GDM1 (cell line): ENCODE measurements at regions not wholly inside any gene's neighbourhood (a gene's known extent, or its start where the extent isn't known, plus 50 kb on each side); places are given as distances from the start of the nearest gene placed in this dataset.

ENCODE experiments used
- DNase-seq: peaks from one replicate; lab custom pipeline; 2025; lab: John Stamatoyannopoulos, UW

GRCh38 chr4:182193311-182193710 is 49.9 kb upstream of the TENM3 start:
- no peak for DNase-seq
